ENCODE measurements at regions not wholly inside any gene's neighbourhood (a gene's known extent, or its start where the extent isn't known, plus 50 kb on each side); places are given as distances from the start of the nearest gene placed in this dataset.

- Histone ChIP-seq H3K4me1 (no peaks in the 10 kb centered on the region), H3K27me3 (no peaks in the 10 kb centered on the region), H3K9me3 (no peaks in the 10 kb centered on the region), H3K36me3 (no peaks in the 10 kb centered on the region), H3K4me3 (no peak overlapping the region), H3K27ac (no peak overlapping the region)
- DNase-seq, result no peak
- intact Hi-C loops (cut with DNase I; ENCODE audit: low total_unique reads), result no loop called here
- no peak for TF ChIP-seq CTCF (IDR thresholded peaks at IDR 0.05)
These were observed 151.3 kb downstream of the RTL9 start for GRCh38 chrX:110509755-110510532.

- no peak overlapping the region for H3K27ac ChIP-seq
- H3K9me3 ChIP-seq, result no peaks in the 10 kb centered on the region
- no peak for DNase-seq
- no peak overlapping the region for H3K4me3 ChIP-seq
- no peaks in the 10 kb centered on the region for H3K27me3 ChIP-seq
- intact Hi-C loops (cut with DNase I; ENCODE audit: low total_unique reads), result no loop called here
- TF ChIP-seq CTCF (IDR thresholded peaks at IDR 0.05), result no peak
- H3K4me1 ChIP-seq, result no peaks in the 10 kb centered on the region
- no peaks in the 10 kb centered on the region for H3K36me3 ChIP-seq
These were observed 152.6 kb downstream of the RTL9 start for GRCh38 chrX:110511238-110511637.

- no peak for TF ChIP-seq CTCF (IDR thresholded peaks at IDR 0.05)
- DNase-seq, result no peak
- intact Hi-C loops (cut with DNase I; ENCODE audit: low total_unique reads), result no loop called here
- H3K36me3 ChIP-seq, result no peaks in the 10 kb centered on the region
- H3K27ac ChIP-seq, result no peak overlapping the region
- H3K4me3 ChIP-seq, result no peak overlapping the region
- H3K4me1 ChIP-seq, result no peaks in the 10 kb centered on the region
- H3K27me3 ChIP-seq, result no peaks in the 10 kb centered on the region
- H3K9me3 ChIP-seq, result no peaks in the 10 kb centered on the region
These were observed 153.7 kb downstream of the RTL9 start for GRCh38 chrX:110512341-110512740.

- intact Hi-C loops (cut with DNase I; ENCODE audit: low total_unique reads), result no loop called here
- Histone ChIP-seq H3K4me3 (no peak overlapping the region), H3K4me1 (no peaks in the 10 kb centered on the region), H3K27me3 (no peaks in the 10 kb centered on the region), H3K36me3 (no peaks in the 10 kb centered on the region), H3K27ac (no peak overlapping the region), H3K9me3 (no peaks in the 10 kb centered on the region)
- no peak for TF ChIP-seq CTCF (IDR thresholded peaks at IDR 0.05)
- DNase-seq, result no peak
These were observed 155.9 kb downstream of the RTL9 start for GRCh38 chrX:110514509-110514908.

- Histone ChIP-seq H3K4me1 (no peaks in the 10 kb centered on the region), H3K27me3 (no peaks in the 10 kb centered on the region), H3K36me3 (no peaks in the 10 kb centered on the region), H3K9me3 (no peaks in the 10 kb centered on the region), H3K27ac (no peak overlapping the region), H3K4me3 (no peak overlapping the region)
- no peak for DNase-seq
- intact Hi-C loops (cut with DNase I; ENCODE audit: low total_unique reads), result no loop called here
- no peak for TF ChIP-seq CTCF (IDR thresholded peaks at IDR 0.05)
These were observed 160.9 kb downstream of the RTL9 start for GRCh38 chrX:110519501-110519900.
